SK-N-SH (cell line): ENCODE measurements at regions not wholly inside any gene's neighbourhood (a gene's known extent, or its start where the extent isn't known, plus 50 kb on each side); places are given as distances from the start of the nearest gene placed in this dataset.

Experiments used
- CTCF ChIA-PET: fragments of 300-600, 350-600 bp; formaldehyde crosslinking; extraction: SDS; loops from one replicate; lab custom pipeline; 2021; lab: Yijun Ruan, JAX
- POLR2A ChIA-PET: fragments of 350-600 bp; sonication (Branson Sonifier 250); formaldehyde crosslinking; extraction: SDS; loops from one replicate; lab custom pipeline; 2020; ENCODE audit warnings: antibody characterized with exemption, inconsistent platforms; lab: Yijun Ruan, JAX
- DNase-seq: peaks from one replicate; pipeline ENCODE4 v3.0.0; 2012
- H2AFZ ChIP-seq: fragments of 200-600 bp; sonication (generic); 2 replicates; pipeline ENCODE4 v1.8.1; 2016; ENCODE audit warnings: antibody characterized with exemption, mild to moderate bottlenecking, low read depth
- H3F3A ChIP-seq: fragments of 200-600 bp; sonication (generic); replicated peaks from 2 replicates; pipeline ENCODE3; 2016; ENCODE audit warnings: antibody characterized with exemption, mild to moderate bottlenecking; ENCODE audit not compliant: insufficient read depth
- H3K27ac ChIP-seq, 2 experiments: fragments of 200-500 bp in 1 of 2; fragments of 200-600 bp in 1 of 2; sonication (Bioruptor generic) in 1 of 2; sonication (generic), shearing (Covaris generic) in 1 of 2; 2 replicates each; pipeline versions ENCODE4 v1.5.1 to v1.6.1; 2014 to 2016; ENCODE audit warnings: low read depth in 2 of 2, inconsistent platforms in 1 of 2, low read length in 1 of 2, mild to moderate bottlenecking in 1 of 2, mixed read lengths in 1 of 2
- H3K27me3 ChIP-seq: fragments of 200-600 bp; sonication (generic), shearing (Covaris generic); 2 replicates; pipeline ENCODE4 v1.6.1; 2016; ENCODE audit warnings: mixed run types; ENCODE audit not compliant: insufficient read depth
- H3K36me3 ChIP-seq, 2 experiments: fragments of 200-500 bp in 1 of 2; fragments of 200-600 bp in 1 of 2; sonication (Bioruptor generic) in 1 of 2; sonication (generic) in 1 of 2; replicated peaks in 1 of 2; 2 replicates each; pipeline versions ENCODE3 to v1.5.1; 2014 to 2016; ENCODE audit warnings: low read length in 1 of 2, mild to moderate bottlenecking in 1 of 2; ENCODE audit not compliant: insufficient read depth in 2 of 2, control insufficient read depth in 1 of 2
- H3K4me1 ChIP-seq, 2 experiments: fragments of 200-500 bp in 1 of 2; fragments of 200-600 bp in 1 of 2; sonication (Bioruptor generic) in 1 of 2; sonication (generic), shearing (Covaris generic) in 1 of 2; 2 replicates each; pipeline versions ENCODE4 v1.5.1 to v1.6.1; 2014 to 2016; ENCODE audit warnings: low read depth in 1 of 2, low read length in 1 of 2, mixed run types in 1 of 2; ENCODE audit not compliant: insufficient read depth in 2 of 2, control insufficient read depth in 1 of 2
- H3K4me2 ChIP-seq: fragments of 200-600 bp; sonication (generic), shearing (Covaris generic); 2 replicates; pipeline ENCODE4 v1.6.1; 2017; ENCODE audit warnings: mixed run types
- H3K4me3 ChIP-seq, 2 experiments: fragments of 200-500 bp in 1 of 2; fragments of 200-600 bp in 1 of 2; sonication (Bioruptor generic) in 1 of 2; sonication (generic), shearing (Covaris generic) in 1 of 2; 2 replicates each; pipeline versions ENCODE4 v1.5.1 to v1.8.1; 2014 to 2016; ENCODE audit warnings: low read depth in 2 of 2, inconsistent platforms in 1 of 2, low read length in 1 of 2, mild to moderate bottlenecking in 1 of 2, mixed read lengths in 1 of 2, moderate library complexity in 1 of 2
- H3K79me2 ChIP-seq: fragments of 200-600 bp; sonication (generic); 2 replicates; pipeline ENCODE4 v1.8.1; 2017; ENCODE audit warnings: mild to moderate bottlenecking; ENCODE audit not compliant: insufficient read depth
- H3K9ac ChIP-seq: fragments of 200-600 bp; sonication (generic); 2 replicates; pipeline ENCODE4 v1.6.1; 2017; ENCODE audit warnings: mixed run types
- H3K9me2 ChIP-seq: fragments of 200-600 bp; sonication (generic); 2 replicates; pipeline ENCODE4 v1.6.1; 2017; ENCODE audit warnings: mixed run types
- H3K9me3 ChIP-seq: fragments of 200-600 bp; sonication (generic); 2 replicates; pipeline ENCODE4 v1.6.1; 2017; ENCODE audit warnings: mixed run types, mild to moderate bottlenecking, moderate library complexity
- H4K20me1 ChIP-seq: fragments of 200-600 bp; sonication (generic); 2 replicates; pipeline ENCODE4 v1.6.1; 2017; ENCODE audit warnings: mild to moderate bottlenecking, mixed run types; ENCODE audit not compliant: insufficient read depth
- CHD2 ChIP-seq: fragments of 150-350 bp; IDR thresholded peaks from 2 replicates; pipeline ENCODE4 v1.6.1; 2018; ENCODE audit warnings: low read length; ENCODE audit not compliant: partially characterized antibody
- FOXM1 ChIP-seq: IDR thresholded peaks from 2 replicates; pipeline ENCODE4 v1.4.0; 2012; ENCODE audit warnings: low read depth, mild to moderate bottlenecking
- GABPA ChIP-seq: IDR thresholded peaks from 2 replicates; pipeline ENCODE4 v1.4.0; 2012; ENCODE audit warnings: low read depth, mild to moderate bottlenecking
- JUND ChIP-seq: IDR thresholded peaks from 2 replicates; pipeline ENCODE4 v1.4.0; 2012
- MEF2A ChIP-seq: IDR thresholded peaks from 2 replicates; pipeline ENCODE4 v1.4.0; 2012; ENCODE audit warnings: low read depth, borderline replicate concordance
- NFIC ChIP-seq: IDR thresholded peaks from 2 replicates; pipeline ENCODE4 v1.4.0; 2012; ENCODE audit warnings: borderline replicate concordance
- POLR2AphosphoS5 ChIP-seq: IDR thresholded peaks from 2 replicates; pipeline ENCODE4 v1.6.1; 2012; ENCODE audit warnings: low read depth, low read length
- RCOR1 ChIP-seq: fragments of 150-350 bp; IDR thresholded peaks from 2 replicates; pipeline ENCODE4 v1.6.1; 2017; ENCODE audit warnings: antibody characterized with exemption, low read length
- RFX5 ChIP-seq: IDR thresholded peaks from 2 replicates; pipeline ENCODE4 v1.6.1; 2012; ENCODE audit warnings: mild to moderate bottlenecking, improper control_type of control experiment, low read length
- SMC3 ChIP-seq: IDR thresholded peaks from 2 replicates; pipeline ENCODE4 v1.6.1; 2012; ENCODE audit warnings: low read depth, low read length, improper control_type of control experiment
- TEAD4 ChIP-seq: IDR thresholded peaks from 2 replicates; pipeline ENCODE4 v1.4.0; 2012; ENCODE audit warnings: mild to moderate bottlenecking, borderline replicate concordance; ENCODE audit not compliant: insufficient read depth
- WGBS: methylation state at CpG from one replicate; pipeline ENCODE4 v1.1.6; 2017; ENCODE audit warnings: low lambda C conversion rate; 5-methylcytosine and 5-hydroxymethylcytosine counted together
- TF ChIP-seq, protein P1 (sequence below): fragments of 150-350 bp; IDR thresholded peaks from 2 replicates; pipeline ENCODE4 v1.6.1; 2016; ENCODE audit warnings: mild to moderate bottlenecking, low read depth, low read length
- TF ChIP-seq, protein P2 (sequence below): fragments of 200-600 bp; sonication (generic); IDR thresholded peaks from 2 replicates; pipeline ENCODE4 v1.6.1; 2017; ENCODE audit warnings: antibody characterized with exemption, mild to moderate bottlenecking, moderate library complexity
- TF ChIP-seq, protein P3 (sequence below): fragments of 150-350 bp; IDR thresholded peaks from 2 replicates; pipeline ENCODE4 v1.6.1; 2017; ENCODE audit warnings: antibody characterized with exemption, low read length, low read depth, borderline replicate concordance
- TF ChIP-seq, protein P4 (sequence below): IDR thresholded peaks from 2 replicates; pipeline ENCODE4 v1.4.0; 2012; ENCODE audit warnings: low read depth, borderline replicate concordance
- TF ChIP-seq, protein P5 (sequence below): IDR thresholded peaks from 2 replicates; pipeline ENCODE4 v1.4.0; 2012; ENCODE audit warnings: low read depth

DNA sequence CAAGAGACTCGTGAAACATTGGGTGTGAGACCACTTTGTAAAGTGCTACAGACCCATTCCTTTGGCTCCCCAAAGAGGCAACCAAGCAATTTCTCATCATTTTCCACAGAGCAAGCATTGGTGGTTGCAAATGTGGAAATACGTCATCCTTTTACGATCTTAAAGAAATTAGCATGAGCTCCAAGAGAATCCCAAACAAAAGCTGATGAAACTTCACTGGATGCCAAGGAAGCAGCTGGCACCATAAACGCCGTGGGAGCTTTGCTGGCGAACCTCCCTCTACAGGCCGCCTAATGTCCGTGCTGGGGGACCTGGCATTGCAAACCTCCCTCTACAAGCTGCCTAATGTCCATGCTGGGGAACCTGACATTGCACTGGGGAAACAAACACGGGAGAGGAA, 432.4 kb downstream of the ACTL7B start:
- Histone ChIP-seq H2AFZ (no peak overlapping the region), H3K4me1 (no peaks in the 10 kb centered on the region), H3K27me3 (no peaks in the 10 kb centered on the region), H3K4me2 (no peak overlapping the region), H3K9ac (no peak overlapping the region), H3K9me2 (no peaks in the 10 kb centered on the region), H3F3A (no peaks in the 10 kb centered on the region), H3K27ac (no peak overlapping the region), H4K20me1 (no peaks in the 10 kb centered on the region), H3K79me2 (no peaks in the 10 kb centered on the region), H3K9me3 (no peaks in the 10 kb centered on the region), H3K4me3 (no peak overlapping the region), H3K36me3 (no peaks in the 10 kb centered on the region)
- TF ChIP-seq, protein P1, sequence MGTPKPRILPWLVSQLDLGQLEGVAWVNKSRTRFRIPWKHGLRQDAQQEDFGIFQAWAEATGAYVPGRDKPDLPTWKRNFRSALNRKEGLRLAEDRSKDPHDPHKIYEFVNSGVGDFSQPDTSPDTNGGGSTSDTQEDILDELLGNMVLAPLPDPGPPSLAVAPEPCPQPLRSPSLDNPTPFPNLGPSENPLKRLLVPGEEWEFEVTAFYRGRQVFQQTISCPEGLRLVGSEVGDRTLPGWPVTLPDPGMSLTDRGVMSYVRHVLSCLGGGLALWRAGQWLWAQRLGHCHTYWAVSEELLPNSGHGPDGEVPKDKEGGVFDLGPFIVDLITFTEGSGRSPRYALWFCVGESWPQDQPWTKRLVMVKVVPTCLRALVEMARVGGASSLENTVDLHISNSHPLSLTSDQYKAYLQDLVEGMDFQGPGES, result no peak
- TF ChIP-seq SMC3 (no peak), JUND (no peak)
- DNase-seq, result no peak
- ChIA-PET POLR2A (no interaction called here), CTCF (interaction anchor here (1.1 kb wide), 1 partner anchor 12 kb away, joined by 3 read pairs; no protein-coding TSS in a partner anchor)
- WGBS, result 38% methylated on average over 9 of the region's 9 CpGs

DNA sequence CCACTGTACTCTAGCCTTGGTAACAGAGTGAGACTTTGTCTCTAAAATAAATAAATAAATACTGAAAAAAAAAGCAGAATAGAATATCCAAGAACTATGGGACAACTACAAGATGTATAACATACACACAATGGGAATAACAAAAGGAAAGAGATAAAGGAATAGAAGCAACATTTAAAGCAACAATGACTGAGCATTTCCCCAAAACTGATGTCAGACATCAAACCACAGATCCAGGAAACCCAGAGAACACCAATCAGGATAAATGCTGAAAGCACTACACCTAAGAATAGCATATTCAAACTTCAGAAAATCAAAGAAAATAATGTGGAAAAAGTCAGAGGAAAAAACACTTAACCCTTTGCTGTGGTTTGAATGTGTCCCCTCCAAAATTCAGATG, 436.4 kb downstream of the ACTL7B start:
- POLR2A ChIA-PET, result no interaction called here
- no peaks in the 10 kb centered on the region for H3K79me2 ChIP-seq
- CTCF ChIA-PET, result no interaction called here

DNA sequence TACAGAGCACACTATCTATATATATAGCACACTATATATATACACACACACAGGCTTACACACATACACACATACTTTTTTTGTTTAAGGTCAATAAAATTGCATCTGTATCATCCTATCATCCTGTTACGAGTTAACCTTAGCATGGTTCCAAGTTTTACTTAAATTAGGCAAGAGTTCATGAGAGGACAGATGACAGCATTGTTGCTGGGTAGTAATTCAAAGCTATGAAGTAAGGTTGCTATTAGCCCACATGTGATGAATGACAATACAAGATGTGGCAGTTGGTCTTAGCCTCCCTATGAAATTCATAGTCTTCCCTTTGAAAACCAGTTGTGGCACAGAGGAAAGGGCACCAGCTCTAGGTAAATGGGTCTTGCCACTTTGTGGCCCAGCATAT, 438.1 kb downstream of the ACTL7B start:
- Histone ChIP-seq H3K9me2 (no peaks in the 10 kb centered on the region), H3K4me3 (no peak overlapping the region), H3K4me1 (no peaks in the 10 kb centered on the region), H3K27ac (no peak overlapping the region), H3F3A (no peaks in the 10 kb centered on the region), H3K9me3 (no peaks in the 10 kb centered on the region), H3K27me3 (no peaks in the 10 kb centered on the region), H3K9ac (no peak overlapping the region), H2AFZ (no peak overlapping the region), H4K20me1 (no peaks in the 10 kb centered on the region), H3K36me3 (no peaks in the 10 kb centered on the region), H3K4me2 (no peak overlapping the region), H3K79me2 (no peaks in the 10 kb centered on the region)
- CTCF ChIA-PET, result no interaction called here
- POLR2A ChIA-PET, result no interaction called here
- DNase-seq, result no peak
- 82% methylated on average over 1 of the region's 1 CpG for WGBS
- TF ChIP-seq, protein P2, sequence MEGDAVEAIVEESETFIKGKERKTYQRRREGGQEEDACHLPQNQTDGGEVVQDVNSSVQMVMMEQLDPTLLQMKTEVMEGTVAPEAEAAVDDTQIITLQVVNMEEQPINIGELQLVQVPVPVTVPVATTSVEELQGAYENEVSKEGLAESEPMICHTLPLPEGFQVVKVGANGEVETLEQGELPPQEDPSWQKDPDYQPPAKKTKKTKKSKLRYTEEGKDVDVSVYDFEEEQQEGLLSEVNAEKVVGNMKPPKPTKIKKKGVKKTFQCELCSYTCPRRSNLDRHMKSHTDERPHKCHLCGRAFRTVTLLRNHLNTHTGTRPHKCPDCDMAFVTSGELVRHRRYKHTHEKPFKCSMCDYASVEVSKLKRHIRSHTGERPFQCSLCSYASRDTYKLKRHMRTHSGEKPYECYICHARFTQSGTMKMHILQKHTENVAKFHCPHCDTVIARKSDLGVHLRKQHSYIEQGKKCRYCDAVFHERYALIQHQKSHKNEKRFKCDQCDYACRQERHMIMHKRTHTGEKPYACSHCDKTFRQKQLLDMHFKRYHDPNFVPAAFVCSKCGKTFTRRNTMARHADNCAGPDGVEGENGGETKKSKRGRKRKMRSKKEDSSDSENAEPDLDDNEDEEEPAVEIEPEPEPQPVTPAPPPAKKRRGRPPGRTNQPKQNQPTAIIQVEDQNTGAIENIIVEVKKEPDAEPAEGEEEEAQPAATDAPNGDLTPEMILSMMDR, result no peak
- TF ChIP-seq CHD2, result no peak
- TF ChIP-seq NFIC, result no peak
- no peak for TF ChIP-seq MEF2A
- TF ChIP-seq FOXM1, result no peak
- TF ChIP-seq RFX5, result no peak; the same call in 1 of the 2 replicates
- no peak for TF ChIP-seq GABPA
- TF ChIP-seq, protein P3, sequence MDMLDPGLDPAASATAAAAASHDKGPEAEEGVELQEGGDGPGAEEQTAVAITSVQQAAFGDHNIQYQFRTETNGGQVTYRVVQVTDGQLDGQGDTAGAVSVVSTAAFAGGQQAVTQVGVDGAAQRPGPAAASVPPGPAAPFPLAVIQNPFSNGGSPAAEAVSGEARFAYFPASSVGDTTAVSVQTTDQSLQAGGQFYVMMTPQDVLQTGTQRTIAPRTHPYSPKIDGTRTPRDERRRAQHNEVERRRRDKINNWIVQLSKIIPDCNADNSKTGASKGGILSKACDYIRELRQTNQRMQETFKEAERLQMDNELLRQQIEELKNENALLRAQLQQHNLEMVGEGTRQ, result no peak
- TF ChIP-seq TEAD4, result no peak
- TF ChIP-seq, protein P4, sequence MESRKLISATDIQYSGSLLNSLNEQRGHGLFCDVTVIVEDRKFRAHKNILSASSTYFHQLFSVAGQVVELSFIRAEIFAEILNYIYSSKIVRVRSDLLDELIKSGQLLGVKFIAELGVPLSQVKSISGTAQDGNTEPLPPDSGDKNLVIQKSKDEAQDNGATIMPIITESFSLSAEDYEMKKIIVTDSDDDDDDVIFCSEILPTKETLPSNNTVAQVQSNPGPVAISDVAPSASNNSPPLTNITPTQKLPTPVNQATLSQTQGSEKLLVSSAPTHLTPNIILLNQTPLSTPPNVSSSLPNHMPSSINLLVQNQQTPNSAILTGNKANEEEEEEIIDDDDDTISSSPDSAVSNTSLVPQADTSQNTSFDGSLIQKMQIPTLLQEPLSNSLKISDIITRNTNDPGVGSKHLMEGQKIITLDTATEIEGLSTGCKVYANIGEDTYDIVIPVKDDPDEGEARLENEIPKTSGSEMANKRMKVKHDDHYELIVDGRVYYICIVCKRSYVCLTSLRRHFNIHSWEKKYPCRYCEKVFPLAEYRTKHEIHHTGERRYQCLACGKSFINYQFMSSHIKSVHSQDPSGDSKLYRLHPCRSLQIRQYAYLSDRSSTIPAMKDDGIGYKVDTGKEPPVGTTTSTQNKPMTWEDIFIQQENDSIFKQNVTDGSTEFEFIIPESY, result no peak
- TF ChIP-seq SMC3, result no peak
- TF ChIP-seq POLR2AphosphoS5, result no peak

More for the DNA sequence above, 436.4 kb downstream of the ACTL7B start:
- no peak for DNase-seq
- Histone ChIP-seq H3K9me3 (no peaks in the 10 kb centered on the region), H3K9me2 (no peaks in the 10 kb centered on the region), H3F3A (no peaks in the 10 kb centered on the region), H3K4me2 (no peak overlapping the region), H3K9ac (no peak overlapping the region), H2AFZ (no peak overlapping the region), H3K36me3 (no peaks in the 10 kb centered on the region), H4K20me1 (no peaks in the 10 kb centered on the region), H3K27me3 (no peaks in the 10 kb centered on the region), H3K27ac (no peak overlapping the region), H3K4me1 (no peaks in the 10 kb centered on the region), H3K4me3 (no peak overlapping the region)
- TF ChIP-seq RCOR1, result no peak
- TF ChIP-seq, protein P5, sequence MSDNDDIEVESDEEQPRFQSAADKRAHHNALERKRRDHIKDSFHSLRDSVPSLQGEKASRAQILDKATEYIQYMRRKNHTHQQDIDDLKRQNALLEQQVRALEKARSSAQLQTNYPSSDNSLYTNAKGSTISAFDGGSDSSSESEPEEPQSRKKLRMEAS, result no peak
- TF ChIP-seq, protein P3, result no peak
